NCI-H510A (cell line): ENCODE measurements at regions not wholly inside any gene's neighbourhood (a gene's known extent, or its start where the extent isn't known, plus 50 kb on each side); places are given as distances from the start of the nearest gene placed in this dataset.

Experiments
- DNase-seq: peaks from one replicate; lab custom pipeline; 2025; lab: John Stamatoyannopoulos, UW

- no peak for DNase-seq
Observed at GRCh38 chr16:80189476-80190175, 351.2 kb upstream of the DYNLRB2 start.

- no peak for DNase-seq
Observed at GRCh38 chr16:80176114-80176513, 364.7 kb upstream of the DYNLRB2 start.

- DNase-seq = no peak
Observed at GRCh38 chr16:80175011-80175410, 365.8 kb upstream of the DYNLRB2 start.

- no peak for DNase-seq
Observed at GRCh38 chr16:80174416-80174815, 366.4 kb upstream of the DYNLRB2 start.

GRCh38 chr16:80171746-80172145, 369.0 kb upstream of the DYNLRB2 start:
- no peak for DNase-seq

- DNase-seq = no peak
Observed at GRCh38 chr16:80171199-80171598, 369.6 kb upstream of the DYNLRB2 start.

GRCh38 chr16:80167657-80168390, 373.0 kb upstream of the DYNLRB2 start:
- peak; percentile 93 for DNase-seq

GRCh38 chr16:80166082-80166481, 374.7 kb upstream of the DYNLRB2 start:
- no peak for DNase-seq

GRCh38 chr16:80164966-80165550, 375.7 kb upstream of the DYNLRB2 start:
- no peak for DNase-seq

- DNase-seq = no peak
Observed at GRCh38 chr16:80163339-80163738, 377.5 kb upstream of the DYNLRB2 start.

GRCh38 chr16:80161799-80162739, 378.7 kb upstream of the DYNLRB2 start:
- DNase-seq = no peak

- no peak for DNase-seq
Observed at GRCh38 chr16:80158766-80159165, 382.0 kb upstream of the DYNLRB2 start.

- DNase-seq = no peak
Observed at GRCh38 chr16:80151722-80152111, 389.1 kb upstream of the DYNLRB2 start.

- DNase-seq = no peak
Observed at GRCh38 chr16:80150978-80151721, 389.6 kb upstream of the DYNLRB2 start.

- no peak for DNase-seq
Observed at GRCh38 chr16:80148826-80149225, 392.0 kb upstream of the DYNLRB2 start.

- no peak for DNase-seq
Observed at GRCh38 chr16:80147026-80147655, 393.7 kb upstream of the DYNLRB2 start.

GRCh38 chr16:80144191-80144590, 396.6 kb upstream of the DYNLRB2 start:
- no peak for DNase-seq

GRCh38 chr16:80142940-80143339, 397.9 kb upstream of the DYNLRB2 start:
- no peak for DNase-seq

- no peak for DNase-seq
Observed at GRCh38 chr16:80142281-80142680, 398.5 kb upstream of the DYNLRB2 start.

GRCh38 chr16:80129791-80130190, 411.0 kb upstream of the DYNLRB2 start:
- no peak for DNase-seq

- no peak for DNase-seq
Observed at GRCh38 chr16:80125677-80126076, 415.1 kb upstream of the DYNLRB2 start.
